Dermis microvascular lymphatic vessel endothelial cell (primary cell): ENCODE measurements at regions not wholly inside any gene's neighbourhood (a gene's known extent, or its start where the extent isn't known, plus 50 kb on each side); places are given as distances from the start of the nearest gene placed in this dataset.

Experiments used
- DNase-seq, 2 donors: peaks; one replicate each; pipeline versions ENCODE4 v3.0.0 to v3.0.0-alpha.2; 2010; ENCODE audit warnings: low read depth in 2 of 2

- DNase-seq, result peak in 1 of 2 donors; percentile 19
Measured at GRCh38 chr20:63057171-63058117, 50.7 kb upstream of the BHLHE23 start.

GRCh38 chr20:63056236-63057170 lies 49.7 kb upstream of the BHLHE23 start:
- DNase-seq, result peak in 1 of 2 donors; percentile 11
